ENCODE measurements at regions not wholly inside any gene's neighbourhood (a gene's known extent, or its start where the extent isn't known, plus 50 kb on each side); places are given as distances from the start of the nearest gene placed in this dataset.

DNA sequence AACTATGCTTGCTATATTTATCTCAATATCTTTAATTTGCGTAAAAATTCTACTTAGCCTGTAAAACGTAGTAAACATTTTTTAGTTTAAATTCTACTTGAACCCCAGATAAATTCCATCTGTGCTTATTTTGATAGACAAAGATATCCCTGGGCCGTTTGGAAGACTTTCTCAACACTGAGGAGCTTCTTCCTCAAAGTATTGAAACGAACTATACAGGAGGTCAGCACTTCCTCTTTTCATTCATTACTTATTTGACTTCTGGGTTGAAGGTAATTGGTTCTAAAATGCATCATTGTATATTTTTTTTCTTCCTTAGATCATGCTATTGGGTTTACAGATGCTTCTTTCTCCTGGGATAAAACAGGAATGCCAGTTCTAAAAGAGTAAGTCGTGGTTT is 74.7 kb downstream of the HSPA13 start:
- DNase-seq (ENCODE audit: low read depth in 2 of 2): no peak
- Histone ChIP-seq H3K79me2 (ENCODE audit: control insufficient read depth, insufficient read depth, low read length) (no peaks in the 10 kb centered on the region), H3K27ac (ENCODE audit: insufficient read depth, low read length) (no peak overlapping the region), H3K9ac (ENCODE audit: insufficient read depth, low read length) (no peak overlapping the region), H3K4me3 (replicated peaks in 1 of 4; ENCODE audit: control extremely low read depth in 1 of 4, insufficient read depth in 1 of 4, low read depth in 3 of 4, low read length in 4 of 4) (no peak overlapping the region), H3K4me2 (ENCODE audit: extremely low read depth, insufficient read depth, low read length) (no peak overlapping the region), H3K27me3 (ENCODE audit: control insufficient read depth, insufficient read depth, low read length) (no peaks in the 10 kb centered on the region), H2AFZ (ENCODE audit: low read length) (no peak overlapping the region), H3K4me1 (ENCODE audit: control insufficient read depth, extremely low read depth, insufficient read depth, low read length) (no peaks in the 10 kb centered on the region), H4K20me1 (ENCODE audit: control insufficient read depth, extremely low read depth, insufficient read depth, low read length) (no peaks in the 10 kb centered on the region), H3K36me3 (ENCODE audit: control insufficient read depth, insufficient read depth, low read length) (no peaks in the 10 kb centered on the region), H3K9me3 (ENCODE audit: control insufficient read depth, insufficient read depth, low read depth, low read length) (no peaks in the 10 kb centered on the region)
- no peak for TF ChIP-seq EZH2 (IDR thresholded peaks at IDR 0.05; ENCODE audit: low read length, missing control alignments)
- TF ChIP-seq, protein P1, sequence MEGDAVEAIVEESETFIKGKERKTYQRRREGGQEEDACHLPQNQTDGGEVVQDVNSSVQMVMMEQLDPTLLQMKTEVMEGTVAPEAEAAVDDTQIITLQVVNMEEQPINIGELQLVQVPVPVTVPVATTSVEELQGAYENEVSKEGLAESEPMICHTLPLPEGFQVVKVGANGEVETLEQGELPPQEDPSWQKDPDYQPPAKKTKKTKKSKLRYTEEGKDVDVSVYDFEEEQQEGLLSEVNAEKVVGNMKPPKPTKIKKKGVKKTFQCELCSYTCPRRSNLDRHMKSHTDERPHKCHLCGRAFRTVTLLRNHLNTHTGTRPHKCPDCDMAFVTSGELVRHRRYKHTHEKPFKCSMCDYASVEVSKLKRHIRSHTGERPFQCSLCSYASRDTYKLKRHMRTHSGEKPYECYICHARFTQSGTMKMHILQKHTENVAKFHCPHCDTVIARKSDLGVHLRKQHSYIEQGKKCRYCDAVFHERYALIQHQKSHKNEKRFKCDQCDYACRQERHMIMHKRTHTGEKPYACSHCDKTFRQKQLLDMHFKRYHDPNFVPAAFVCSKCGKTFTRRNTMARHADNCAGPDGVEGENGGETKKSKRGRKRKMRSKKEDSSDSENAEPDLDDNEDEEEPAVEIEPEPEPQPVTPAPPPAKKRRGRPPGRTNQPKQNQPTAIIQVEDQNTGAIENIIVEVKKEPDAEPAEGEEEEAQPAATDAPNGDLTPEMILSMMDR (conservative IDR thresholded peaks at IDR 0.05 in 1 of 2, IDR thresholded peaks at IDR 0.05 in 1 of 2; ENCODE audit: low read depth in 1 of 2, low read length in 2 of 2): no peak

DNA sequence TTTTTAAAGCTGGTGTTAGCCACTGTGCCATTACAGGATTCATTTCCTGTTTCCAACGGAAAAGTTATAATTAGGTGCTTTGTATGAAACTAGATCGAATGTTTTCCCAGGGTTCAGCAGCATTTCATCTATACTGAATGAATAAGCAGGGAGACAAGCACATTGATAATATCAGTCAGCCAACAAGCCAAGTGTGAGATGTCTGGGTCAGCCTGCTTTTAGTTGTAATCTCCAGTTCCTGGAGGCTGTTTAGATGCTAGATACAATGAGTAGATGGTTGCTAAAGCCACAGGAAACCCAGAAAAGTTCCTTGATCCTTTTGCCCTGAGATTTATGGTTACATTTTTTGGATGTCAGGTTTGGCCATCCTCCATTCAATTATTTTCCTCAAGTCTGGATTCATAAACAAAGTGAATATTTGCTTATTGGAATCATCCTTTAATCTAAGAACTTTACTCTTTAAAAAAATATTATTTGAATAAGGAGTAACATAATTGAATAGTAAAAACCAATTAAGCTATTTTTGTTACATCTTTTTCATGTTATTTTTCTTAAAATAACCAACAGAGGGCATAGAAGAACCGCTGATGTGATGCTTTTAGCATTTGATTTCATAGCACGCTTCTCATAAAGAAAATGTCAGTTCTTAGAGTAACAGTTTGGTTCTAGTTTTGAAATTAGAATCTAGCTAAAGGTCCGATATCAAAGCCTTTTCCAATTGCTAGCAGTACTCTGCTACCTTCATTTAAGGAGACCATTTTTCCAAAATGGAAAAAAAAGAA is 76.6 kb downstream of the HSPA13 start:
- TF ChIP-seq, protein P1 (conservative IDR thresholded peaks at IDR 0.05 in 1 of 2, IDR thresholded peaks at IDR 0.05 in 1 of 2; ENCODE audit: low read depth in 1 of 2, low read length in 2 of 2): no peak
- no peak for TF ChIP-seq EZH2 (IDR thresholded peaks at IDR 0.05; ENCODE audit: low read length, missing control alignments)
- no peak overlapping the region for H2AFZ ChIP-seq (ENCODE audit: low read length)
- no peak overlapping the region for H3K9ac ChIP-seq (ENCODE audit: insufficient read depth, low read length)
- no peaks in the 10 kb centered on the region for H3K27me3 ChIP-seq (ENCODE audit: control insufficient read depth, insufficient read depth, low read length)
- H4K20me1 ChIP-seq (ENCODE audit: control insufficient read depth, extremely low read depth, insufficient read depth, low read length): no peaks in the 10 kb centered on the region
- no peaks in the 10 kb centered on the region for H3K79me2 ChIP-seq (ENCODE audit: control insufficient read depth, insufficient read depth, low read length)
- no peak overlapping the region for H3K27ac ChIP-seq (ENCODE audit: insufficient read depth, low read length)
- H3K9me3 ChIP-seq (ENCODE audit: control insufficient read depth, insufficient read depth, low read depth, low read length): no peaks in the 10 kb centered on the region
- no peaks in the 10 kb centered on the region for H3K4me1 ChIP-seq (ENCODE audit: control insufficient read depth, extremely low read depth, insufficient read depth, low read length)
- H3K4me2 ChIP-seq (ENCODE audit: extremely low read depth, insufficient read depth, low read length): no peak overlapping the region
- H3K36me3 ChIP-seq (ENCODE audit: control insufficient read depth, insufficient read depth, low read length): no peaks in the 10 kb centered on the region
- peak in 1 of 2 donors; percentile 18 for DNase-seq (ENCODE audit: low read depth in 2 of 2)
- no peak overlapping the region for H3K4me3 ChIP-seq (replicated peaks in 1 of 4; ENCODE audit: control extremely low read depth in 1 of 4, insufficient read depth in 1 of 4, low read depth in 3 of 4, low read length in 4 of 4)

DNA sequence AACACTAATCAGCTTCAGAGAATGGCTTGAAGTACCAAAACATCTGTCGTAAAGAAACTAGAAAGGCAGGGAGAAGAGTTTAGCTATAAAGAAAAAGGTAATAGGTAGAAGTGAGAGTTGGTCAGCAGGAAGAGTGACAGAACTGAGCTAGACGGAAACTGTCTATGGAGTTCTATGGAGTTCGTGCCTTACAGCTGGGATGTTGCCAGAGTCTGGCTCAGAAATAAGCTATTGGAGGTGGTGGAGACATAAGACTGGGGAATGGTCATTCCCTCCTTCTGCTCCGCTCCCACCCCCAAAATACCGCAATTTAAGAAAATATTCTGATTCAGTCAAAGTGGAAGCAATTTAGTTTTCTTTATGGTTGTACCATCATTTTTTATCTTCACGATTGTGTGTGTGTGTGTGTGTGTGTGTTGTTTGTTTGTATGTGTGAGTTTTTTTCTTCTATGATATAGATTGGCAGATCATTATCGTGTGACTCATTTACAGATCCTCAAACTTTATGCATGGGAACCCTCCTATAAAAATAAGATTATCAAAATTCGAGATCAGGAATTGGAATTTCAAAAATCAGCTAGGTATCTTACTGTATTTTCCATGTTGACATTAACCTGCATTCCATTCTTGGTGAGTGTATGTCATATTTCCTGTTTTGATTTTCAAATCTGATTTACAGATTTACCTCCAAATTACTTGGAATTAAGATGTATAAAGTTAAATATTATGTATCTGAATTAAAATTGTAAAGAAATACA is 79.0 kb downstream of the HSPA13 start:
- no peaks in the 10 kb centered on the region for H3K4me1 ChIP-seq (ENCODE audit: control insufficient read depth, extremely low read depth, insufficient read depth, low read length)
- H3K4me2 ChIP-seq (ENCODE audit: extremely low read depth, insufficient read depth, low read length): no peak overlapping the region
- no peaks in the 10 kb centered on the region for H3K79me2 ChIP-seq (ENCODE audit: control insufficient read depth, insufficient read depth, low read length)
- no peaks in the 10 kb centered on the region for H3K36me3 ChIP-seq (ENCODE audit: control insufficient read depth, insufficient read depth, low read length)
- no peak overlapping the region for H3K4me3 ChIP-seq (replicated peaks in 1 of 4; ENCODE audit: control extremely low read depth in 1 of 4, insufficient read depth in 1 of 4, low read depth in 3 of 4, low read length in 4 of 4)
- no peak for DNase-seq (ENCODE audit: low read depth in 2 of 2)
- TF ChIP-seq, protein P1 (conservative IDR thresholded peaks at IDR 0.05 in 1 of 2, IDR thresholded peaks at IDR 0.05 in 1 of 2; ENCODE audit: low read depth in 1 of 2, low read length in 2 of 2): no peak
- no peak for TF ChIP-seq EZH2 (IDR thresholded peaks at IDR 0.05; ENCODE audit: low read length, missing control alignments)
- no peak overlapping the region for H2AFZ ChIP-seq (ENCODE audit: low read length)
- H4K20me1 ChIP-seq (ENCODE audit: control insufficient read depth, extremely low read depth, insufficient read depth, low read length): no peaks in the 10 kb centered on the region
- no peaks in the 10 kb centered on the region for H3K27me3 ChIP-seq (ENCODE audit: control insufficient read depth, insufficient read depth, low read length)
- H3K9ac ChIP-seq (ENCODE audit: insufficient read depth, low read length): no peak overlapping the region
- H3K9me3 ChIP-seq (ENCODE audit: control insufficient read depth, insufficient read depth, low read depth, low read length): no peaks in the 10 kb centered on the region
- no peak overlapping the region for H3K27ac ChIP-seq (ENCODE audit: insufficient read depth, low read length)
